Transverse colon (tissue), 4 donors: ENCODE measurements at regions not wholly inside any gene's neighbourhood (a gene's known extent, or its start where the extent isn't known, plus 50 kb on each side); places are given as distances from the start of the nearest gene placed in this dataset.

Source experiments
- DNase-seq: peaks from one replicate; pipeline ENCODE4 v3.0.0-alpha.2; 2019
- H3K27ac ChIP-seq, 4 donors: fragments of 200-600 bp; sonication (generic); 2 replicates each; pipeline ENCODE4 v1.5.1; 2016 to 2018; ENCODE audit warnings: inconsistent platforms in 4 of 4
- H3K27me3 ChIP-seq: fragments of 200-600 bp; sonication (generic); 2 replicates; pipeline ENCODE4 v1.5.1; 2017; ENCODE audit warnings: inconsistent platforms
- H3K36me3 ChIP-seq, 4 donors: fragments of 200-600 bp; sonication (generic); 2 replicates each; pipeline ENCODE4 v1.5.1; 2017 to 2019; ENCODE audit warnings: inconsistent platforms in 4 of 4
- H3K4me1 ChIP-seq, 4 donors: fragments of 200-600 bp; sonication (generic); 2 replicates each; pipeline ENCODE4 v1.5.1; 2017 to 2020; ENCODE audit warnings: inconsistent platforms in 4 of 4
- H3K4me3 ChIP-seq, 4 donors: fragments of 200-600 bp; sonication (generic); 1 replicate in 1 of 4; 2 replicates in 3 of 4; pipeline versions ENCODE4 v1.5.1 to v1.6.1; 2017 to 2019; ENCODE audit warnings: inconsistent platforms in 4 of 4
- H3K9me3 ChIP-seq, 2 donors: fragments of 200-600 bp; sonication (generic); 2 replicates each; pipeline ENCODE4 v1.5.1; 2017 to 2019; ENCODE audit warnings: inconsistent platforms in 2 of 2
- EP300 ChIP-seq: sonication (generic); formaldehyde crosslinking; IDR thresholded peaks from one replicate; pipeline ENCODE4 v1.6.1; 2017; ENCODE audit warnings: antibody characterized with exemption, low read depth
- POLR2A ChIP-seq: fragments of 450-650 bp; IDR thresholded peaks from one replicate; pipeline ENCODE4 v1.6.1; 2016; ENCODE audit warnings: antibody characterized with exemption, mild to moderate bottlenecking, moderate library complexity
- POLR2AphosphoS5 ChIP-seq, 3 donors: sonication (generic); formaldehyde crosslinking; IDR thresholded peaks; one replicate each; pipeline ENCODE4 v1.6.1; 2016; ENCODE audit warnings: antibody characterized with exemption in 3 of 3
- WGBS, 2 donors: methylation state at CpG; one replicate each; pipeline ENCODE4 v1.1.5; 2018; ENCODE audit warnings: low coverage in 1 of 2; 5-methylcytosine and 5-hydroxymethylcytosine counted together
- in situ Hi-C, 4 donors: fragments of 200-750 bp; cut with MboI; loops; one replicate each; pipeline versions ENCODE4 v1.15.0 to v1.15.1; 2017; ENCODE audit warnings: low sequenced_read_pairs in 3 of 4, low pct_ligation_motif_present in 1 of 4, low pct_unique_long_range_greater_than_20kb in 1 of 4
- intact Hi-C: fragments of 100-400 bp; cut with DNase I; formaldehyde crosslinking; loops from one replicate; pipeline ENCODE4 v1.15.1; 2023; ENCODE audit warnings: low total_unique reads
- TF ChIP-seq, protein P1 (sequence below), 5 experiments: fragments of 200-600 bp in 3 of 5; fragments of 450-650 bp in 2 of 5; sonication (generic) in 3 of 5; IDR thresholded peaks; 1 replicate in 2 of 5; 2 replicates in 3 of 5; pipeline ENCODE4 v1.5.1; 2016 to 2017; ENCODE audit warnings: antibody characterized with exemption in 5 of 5, inconsistent platforms in 3 of 5, mild to moderate bottlenecking in 2 of 5, moderate library complexity in 1 of 5

DNA sequence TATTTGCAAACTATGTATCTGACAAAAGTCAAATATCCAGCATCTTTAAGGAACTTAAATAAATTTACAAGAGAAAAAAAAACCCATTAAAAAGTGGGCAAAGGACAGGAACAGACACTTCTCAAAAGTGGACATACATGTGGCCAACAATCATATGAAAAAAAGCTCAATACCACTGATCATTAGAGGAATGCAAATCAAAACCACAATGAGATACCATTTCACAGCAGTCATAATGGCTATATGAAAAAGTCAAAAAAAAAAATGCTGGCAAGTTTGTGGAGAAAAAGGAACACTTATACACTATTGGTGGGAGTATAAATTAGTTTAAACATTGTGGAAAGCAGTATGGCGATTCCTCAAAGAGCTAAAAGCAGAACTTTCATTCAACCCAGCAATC lies 130.3 kb upstream of the LHCGR start:
- WGBS, 2 donors, result 86 to 88% methylated on average over 1 of the region's 1 CpG
- intact Hi-C loops, result no loop called here

DNA sequence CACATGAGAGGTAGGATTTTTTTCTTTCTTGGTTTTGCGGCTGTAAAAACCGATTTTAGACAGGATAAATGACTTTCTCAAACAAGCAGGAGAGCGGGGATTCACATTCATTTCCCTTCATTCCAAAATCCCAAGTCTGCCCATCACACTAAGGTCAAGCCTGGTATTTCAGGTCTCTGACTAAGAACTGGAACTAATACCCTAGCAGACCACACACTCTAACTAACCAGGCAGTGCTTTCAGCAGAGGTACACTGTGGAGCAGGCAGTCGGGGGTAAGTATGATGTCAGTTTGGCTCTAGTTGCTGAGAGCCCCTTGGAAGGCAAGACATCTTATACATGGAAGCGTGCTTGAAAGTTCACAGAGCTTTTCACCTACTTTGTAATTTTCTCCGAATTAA lies 128.1 kb upstream of the LHCGR start:
- no peak overlapping the region for H3K27ac ChIP-seq
- no peaks in the 10 kb centered on the region for H3K4me1 ChIP-seq
- no peak for DNase-seq
- H3K4me3 ChIP-seq, result no peak overlapping the region
- TF ChIP-seq POLR2A (no peak), POLR2AphosphoS5 (IDR thresholded peaks at IDR 0.05) (no peak), EP300 (no peak)
- TF ChIP-seq, protein P1, sequence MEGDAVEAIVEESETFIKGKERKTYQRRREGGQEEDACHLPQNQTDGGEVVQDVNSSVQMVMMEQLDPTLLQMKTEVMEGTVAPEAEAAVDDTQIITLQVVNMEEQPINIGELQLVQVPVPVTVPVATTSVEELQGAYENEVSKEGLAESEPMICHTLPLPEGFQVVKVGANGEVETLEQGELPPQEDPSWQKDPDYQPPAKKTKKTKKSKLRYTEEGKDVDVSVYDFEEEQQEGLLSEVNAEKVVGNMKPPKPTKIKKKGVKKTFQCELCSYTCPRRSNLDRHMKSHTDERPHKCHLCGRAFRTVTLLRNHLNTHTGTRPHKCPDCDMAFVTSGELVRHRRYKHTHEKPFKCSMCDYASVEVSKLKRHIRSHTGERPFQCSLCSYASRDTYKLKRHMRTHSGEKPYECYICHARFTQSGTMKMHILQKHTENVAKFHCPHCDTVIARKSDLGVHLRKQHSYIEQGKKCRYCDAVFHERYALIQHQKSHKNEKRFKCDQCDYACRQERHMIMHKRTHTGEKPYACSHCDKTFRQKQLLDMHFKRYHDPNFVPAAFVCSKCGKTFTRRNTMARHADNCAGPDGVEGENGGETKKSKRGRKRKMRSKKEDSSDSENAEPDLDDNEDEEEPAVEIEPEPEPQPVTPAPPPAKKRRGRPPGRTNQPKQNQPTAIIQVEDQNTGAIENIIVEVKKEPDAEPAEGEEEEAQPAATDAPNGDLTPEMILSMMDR (IDR thresholded peaks at IDR 0.05), result no peak
- H3K9me3 ChIP-seq, result no peaks in the 10 kb centered on the region
- H3K27me3 ChIP-seq, result no peaks in the 10 kb centered on the region
- in situ Hi-C loops, result no loop called here
- no peaks in the 10 kb centered on the region for H3K36me3 ChIP-seq
- intact Hi-C loops, result no loop called here
- 78 to 80% methylated on average over 5 to 6 of the region's 6 CpGs for WGBS, 2 donors

More for the DNA sequence above, 130.3 kb upstream of the LHCGR start:
- Histone ChIP-seq H3K27me3 (no peaks in the 10 kb centered on the region), H3K9me3 (no peaks in the 10 kb centered on the region), H3K4me1 (no peaks in the 10 kb centered on the region), H3K36me3 (no peaks in the 10 kb centered on the region), H3K27ac (no peak overlapping the region), H3K4me3 (no peak overlapping the region)
- no peak for DNase-seq
- TF ChIP-seq EP300 (no peak), POLR2AphosphoS5 (IDR thresholded peaks at IDR 0.05) (no peak), POLR2A (no peak)
- TF ChIP-seq, protein P1 (IDR thresholded peaks at IDR 0.05), result no peak
- in situ Hi-C loops, result no loop called here

DNA sequence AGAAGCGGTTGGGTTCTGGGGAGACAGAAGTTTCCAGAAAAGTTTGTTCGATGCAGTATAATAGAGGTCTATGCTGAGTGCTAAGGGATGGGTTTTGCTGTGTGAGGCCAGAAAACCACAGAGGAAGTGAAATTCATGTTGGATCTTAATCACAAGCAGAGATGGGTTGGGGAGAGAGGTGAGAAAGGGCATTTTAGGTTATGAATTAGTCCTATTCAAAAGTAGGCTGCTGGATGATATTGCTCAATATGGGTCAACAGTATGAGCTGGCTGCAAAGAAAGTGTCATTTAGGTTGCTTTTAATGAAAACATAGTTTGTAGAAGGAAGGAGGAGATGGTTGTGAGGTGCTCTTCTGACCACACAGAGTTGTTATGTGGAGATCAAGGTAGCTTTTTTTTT lies 118.8 kb upstream of the LHCGR start:
- WGBS, 2 donors, result 84 to 100% methylated on average over 2 of the region's 2 CpGs
- intact Hi-C loops, result no loop called here
- H3K4me1 ChIP-seq, result no peaks in the 10 kb centered on the region
- no peaks in the 10 kb centered on the region for H3K27me3 ChIP-seq
- no peaks in the 10 kb centered on the region for H3K36me3 ChIP-seq
- DNase-seq, result no peak
- in situ Hi-C loops, result no loop called here
- H3K9me3 ChIP-seq, result no peaks in the 10 kb centered on the region
- TF ChIP-seq POLR2AphosphoS5 (IDR thresholded peaks at IDR 0.05) (no peak), POLR2A (no peak), EP300 (no peak)
- TF ChIP-seq, protein P1 (IDR thresholded peaks at IDR 0.05), result no peak
- no peak overlapping the region for H3K4me3 ChIP-seq
- H3K27ac ChIP-seq, result no peak overlapping the region

DNA sequence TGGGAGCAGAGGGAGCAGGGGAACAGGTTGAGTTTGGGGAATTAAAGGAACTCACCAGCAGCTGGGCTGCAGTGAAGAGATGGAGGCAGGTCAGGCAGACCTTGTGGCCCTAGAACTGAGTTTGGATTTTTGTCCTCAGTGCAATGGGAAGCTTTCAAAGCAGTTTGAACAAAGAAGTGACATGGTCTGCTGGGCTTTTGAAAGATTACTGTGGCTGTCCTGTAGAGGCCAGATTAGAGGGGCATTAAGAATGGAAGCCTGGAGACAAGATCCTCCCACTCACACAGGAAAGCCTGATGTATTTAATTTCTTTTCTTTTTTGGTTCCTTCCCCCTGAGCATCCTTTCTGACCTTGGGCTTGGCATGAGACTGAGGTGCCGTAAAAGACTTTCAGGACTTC lies 118.1 kb upstream of the LHCGR start:
- no peaks in the 10 kb centered on the region for H3K27me3 ChIP-seq
- 92% methylated on average over 1 of the region's 1 CpG; no CpG with 5 or more reads in 1 of the 2 donors for WGBS, 2 donors
- in situ Hi-C loops (no loop called here), intact Hi-C loops (no loop called here)
- H3K27ac ChIP-seq, result no peak overlapping the region
- no peaks in the 10 kb centered on the region for H3K4me1 ChIP-seq
- H3K4me3 ChIP-seq, result no peak overlapping the region
- H3K36me3 ChIP-seq, result no peaks in the 10 kb centered on the region
- no peaks in the 10 kb centered on the region for H3K9me3 ChIP-seq
- DNase-seq, result no peak
- TF ChIP-seq EP300 (no peak), POLR2AphosphoS5 (IDR thresholded peaks at IDR 0.05) (no peak), POLR2A (no peak)
- TF ChIP-seq, protein P1 (IDR thresholded peaks at IDR 0.05), result no peak
